ENCODE measurements at regions not wholly inside any gene's neighbourhood (a gene's known extent, or its start where the extent isn't known, plus 50 kb on each side); places are given as distances from the start of the nearest gene placed in this dataset.
"Not testable (repeated sequence)": the region's sequence is repeated elsewhere in the genome, so short reads cannot be mapped to it uniquely, and the experiment has no call there.

DNA sequence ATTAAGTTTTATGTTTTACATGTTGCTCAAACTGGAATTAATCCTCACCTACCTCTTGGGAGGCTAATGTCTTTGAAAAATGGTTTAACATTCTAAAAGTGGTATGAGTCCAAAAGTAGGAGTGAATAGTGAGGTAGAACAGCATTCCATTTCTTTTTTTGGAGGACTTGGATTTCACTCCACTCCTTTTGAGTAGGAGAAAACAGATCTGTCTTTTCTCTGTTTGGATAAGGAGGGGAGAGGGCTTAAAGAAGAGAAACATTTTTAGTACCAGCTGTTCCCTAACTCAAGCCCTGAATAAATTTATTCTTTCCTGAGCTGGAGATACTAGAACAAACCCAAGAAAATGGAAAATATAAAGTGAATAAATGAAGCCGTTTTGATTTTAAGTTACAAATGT lies 687.9 kb downstream of the MECOM start:
- no peak for DNase-seq

DNA sequence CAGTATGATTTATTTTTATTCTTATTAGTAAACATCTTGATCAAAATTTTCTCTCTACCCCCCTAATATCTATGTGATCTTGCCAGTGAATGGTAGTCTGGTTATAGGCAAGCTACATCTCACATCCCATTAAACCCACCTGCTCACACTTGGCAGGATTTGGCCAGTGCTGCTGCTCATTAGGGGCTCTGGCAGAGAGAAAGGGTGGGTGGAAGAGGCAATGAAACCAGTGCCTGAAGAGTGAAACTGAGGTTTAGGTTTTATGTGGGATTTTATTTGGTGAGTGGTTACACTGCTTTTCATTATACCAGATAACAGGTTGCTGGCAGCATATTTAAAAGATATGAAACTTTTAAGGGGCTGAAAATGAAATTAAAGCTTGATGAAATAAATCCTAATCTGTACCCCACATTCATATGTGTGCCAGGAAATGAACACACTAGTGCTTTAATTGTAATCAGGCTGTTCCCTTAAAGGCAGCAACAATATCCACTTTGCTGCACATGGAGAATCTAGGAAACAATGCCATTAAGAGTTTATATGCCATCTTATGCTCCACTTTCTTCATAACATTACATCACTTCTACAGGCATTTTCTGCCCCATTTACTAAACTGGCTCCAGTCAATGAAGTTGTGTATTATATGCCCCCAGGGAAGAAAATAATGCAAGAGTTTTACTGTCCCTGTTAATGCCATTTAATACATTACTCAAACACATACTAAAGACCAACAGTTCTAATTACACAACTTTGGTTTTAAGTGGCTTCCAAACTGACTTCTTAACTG lies 688.7 kb downstream of the MECOM start:
- DNase-seq, result no peak

DNA sequence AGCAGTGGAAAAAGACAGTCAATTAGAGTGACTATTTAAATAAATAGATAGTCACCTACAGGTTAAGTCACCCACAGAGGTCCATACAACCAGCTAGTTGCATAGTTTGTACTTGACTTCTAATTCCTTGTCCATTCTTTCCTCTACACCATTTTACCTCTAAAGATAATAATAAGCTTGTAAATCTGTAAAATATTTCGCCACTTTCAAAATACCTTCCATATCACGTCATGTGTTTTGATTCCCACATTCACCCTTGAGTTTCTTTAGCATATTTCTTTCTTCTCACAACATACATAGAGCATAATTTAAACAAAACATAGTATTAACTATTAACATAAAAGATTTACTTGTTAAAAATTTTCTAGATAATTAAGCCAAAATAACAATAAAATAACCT lies 689.6 kb downstream of the MECOM start:
- no peak for DNase-seq

DNA sequence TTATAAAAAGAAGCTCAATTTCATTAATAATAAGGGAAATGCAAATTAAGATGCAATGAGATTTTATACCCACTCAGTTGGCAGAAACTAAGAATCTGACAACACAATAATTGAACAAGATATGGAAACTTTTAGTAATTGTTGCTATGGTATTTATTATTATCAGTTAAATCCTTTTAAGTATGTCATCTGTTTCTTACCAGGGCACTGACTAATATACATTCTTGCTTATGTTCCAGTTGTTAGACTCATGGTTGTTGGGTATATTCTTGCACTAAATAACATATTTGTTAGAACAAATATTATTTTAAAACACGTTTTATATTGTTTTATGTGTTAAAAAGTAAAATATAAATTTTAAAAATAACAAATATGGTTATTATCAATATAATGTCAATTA lies 690.3 kb downstream of the MECOM start:
- no peak for DNase-seq

DNA sequence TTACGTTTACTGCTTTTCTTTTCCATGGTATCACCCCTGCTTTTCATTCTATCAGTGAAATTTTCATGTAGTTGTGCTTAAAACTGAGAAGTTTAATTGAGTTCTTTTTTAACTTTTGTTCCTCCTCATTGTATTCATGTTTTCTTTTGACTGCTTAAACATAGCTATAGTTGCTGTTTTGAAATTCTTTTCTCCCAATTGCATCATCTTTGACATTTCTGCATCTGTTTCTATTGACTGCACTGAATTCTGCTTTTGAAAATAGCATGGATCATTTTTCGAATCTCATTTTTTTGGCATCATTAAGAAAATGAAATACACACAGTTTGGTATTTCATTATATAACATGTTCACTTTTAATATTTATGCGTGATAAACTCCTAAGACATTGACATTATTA lies 694.9 kb downstream of the MECOM start:
- no peak for DNase-seq

DNA sequence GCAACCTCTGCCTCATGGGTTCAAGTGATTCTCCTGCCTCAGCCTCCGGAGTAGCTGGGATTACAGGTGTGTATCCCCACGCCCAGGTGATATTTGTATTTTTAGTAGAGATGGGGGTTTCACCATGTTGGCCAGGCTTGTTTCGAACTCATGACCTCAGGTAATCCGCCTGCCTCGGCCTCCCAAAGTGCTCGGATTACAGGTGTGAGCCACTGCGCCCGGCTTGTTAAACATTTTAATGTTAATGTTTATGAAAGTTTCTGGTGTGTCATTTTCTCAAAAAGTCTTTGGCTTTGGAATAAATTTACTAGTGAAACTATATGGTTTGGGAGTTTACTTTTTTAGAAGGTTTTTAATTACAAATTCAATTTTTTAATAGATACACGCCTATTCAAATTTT lies 698.8 kb downstream of the MECOM start:
- DNase-seq, result no peak

DNA sequence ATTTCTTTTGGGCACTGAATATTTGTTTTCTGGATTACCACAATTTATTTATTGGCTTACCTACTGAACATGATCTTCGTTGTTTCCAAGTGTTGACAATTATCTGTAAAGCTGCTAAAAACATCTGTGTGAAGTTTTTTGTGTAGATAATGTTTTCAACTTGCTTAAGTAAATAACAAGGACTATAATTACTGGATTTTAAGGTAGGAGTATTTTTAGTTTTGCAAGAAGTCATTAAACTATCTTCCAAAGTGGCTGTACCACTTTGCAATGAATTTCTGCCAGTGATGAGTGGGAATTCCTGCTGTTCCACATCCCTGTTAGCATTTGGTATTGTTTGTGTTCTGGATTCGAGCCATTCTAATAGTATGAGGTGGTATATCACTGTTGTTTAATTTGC lies 702.2 kb downstream of the MECOM start:
- DNase-seq, result no peak

DNA sequence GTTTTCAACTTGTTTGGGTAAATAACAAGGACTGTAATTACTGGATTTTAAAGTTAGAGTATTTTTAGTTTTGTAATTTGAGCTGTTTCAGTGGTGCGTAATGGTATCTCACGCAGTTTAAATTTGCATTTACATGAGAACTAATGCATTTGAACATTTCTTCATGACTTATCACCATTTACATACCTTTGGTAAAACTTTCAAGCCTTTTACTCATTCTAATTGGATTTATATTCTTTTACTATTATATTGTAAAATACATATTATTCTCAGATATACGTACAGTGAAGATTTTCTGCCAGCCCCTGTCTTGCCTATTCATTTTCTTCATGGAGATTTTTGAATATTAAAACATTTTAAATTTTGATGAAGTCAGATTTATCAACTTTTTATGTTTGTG lies 703.8 kb downstream of the MECOM start:
- no peak for DNase-seq

DNA sequence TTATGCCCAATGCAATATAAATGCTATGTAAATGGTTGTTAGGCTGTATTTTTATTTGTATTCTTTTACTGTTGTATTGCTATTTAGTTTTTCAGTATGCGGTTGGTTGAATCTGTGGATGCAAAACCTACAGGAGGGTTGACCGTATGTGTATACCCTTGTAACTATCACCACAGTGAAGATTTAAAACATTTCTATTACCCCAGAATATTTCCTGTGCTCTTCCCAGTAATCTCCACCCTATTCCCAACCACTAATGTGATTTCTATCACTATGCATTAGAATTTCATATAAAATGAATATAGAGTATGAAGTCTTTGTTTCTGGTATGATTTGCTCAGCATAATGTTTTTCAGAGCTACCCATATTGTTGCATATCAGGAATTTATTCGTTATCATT lies 705.0 kb downstream of the MECOM start:
- DNase-seq, result no peak

DNA sequence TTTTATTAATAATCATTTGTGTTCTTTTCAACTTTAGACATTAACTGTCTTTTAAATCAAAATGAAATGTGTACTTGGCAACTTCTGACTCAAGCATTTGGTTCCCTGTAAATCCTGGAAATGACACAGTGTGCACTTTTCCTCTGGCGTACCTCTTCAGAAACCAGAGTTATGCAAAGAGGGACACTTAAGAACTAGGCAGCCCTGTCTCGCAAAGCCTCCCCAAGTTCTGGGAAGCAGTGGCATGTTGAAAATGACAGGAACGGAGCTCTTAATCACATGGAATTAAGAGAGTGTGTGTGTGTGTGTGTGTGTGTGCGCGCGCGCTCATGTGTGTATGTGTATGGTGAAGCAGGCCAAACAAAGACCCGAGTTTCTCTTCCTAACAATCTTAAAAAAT lies 707.4 kb downstream of the MECOM start:
- DNase-seq, result no peak

DNA sequence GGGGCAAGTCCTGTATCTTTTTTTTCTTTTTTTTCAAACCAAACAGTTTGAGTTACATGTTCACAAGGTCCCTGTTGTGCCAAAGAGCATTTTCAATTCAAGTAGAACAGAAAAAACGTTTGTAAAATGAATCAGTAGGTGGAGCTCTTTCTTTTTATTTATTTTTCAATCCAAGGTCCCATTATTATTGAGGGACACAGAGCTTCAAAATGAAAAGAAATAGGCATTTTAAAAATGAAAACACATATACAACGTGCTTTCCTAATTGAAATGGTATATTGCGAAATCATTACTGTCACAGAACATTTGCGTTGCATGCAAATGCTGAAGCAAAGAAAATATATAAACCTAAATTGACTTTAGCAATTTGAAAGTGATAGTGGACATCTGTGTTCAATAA lies 711.0 kb downstream of the MECOM start:
- peak; percentile 4 for DNase-seq

DNA sequence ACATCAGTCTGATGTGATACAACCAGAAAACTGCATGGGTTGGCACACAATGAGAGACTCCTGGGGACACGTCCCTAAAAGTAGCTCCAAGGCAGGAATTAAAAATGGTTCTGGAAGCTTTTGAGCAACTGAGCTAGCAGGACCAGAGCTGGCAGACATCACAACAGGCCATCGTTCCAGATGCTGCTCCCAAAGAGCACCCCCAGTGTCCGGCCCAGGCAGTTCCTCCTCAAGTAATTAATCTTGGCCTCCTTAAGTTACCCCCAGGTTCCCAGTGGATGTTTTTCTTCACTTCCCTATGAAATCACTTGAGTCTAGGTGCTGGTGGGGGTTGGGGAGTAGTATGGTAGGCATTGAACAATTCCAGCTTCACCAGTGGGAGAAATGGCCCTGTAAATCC lies 711.6 kb downstream of the MECOM start:
- DNase-seq, result no peak

DNA sequence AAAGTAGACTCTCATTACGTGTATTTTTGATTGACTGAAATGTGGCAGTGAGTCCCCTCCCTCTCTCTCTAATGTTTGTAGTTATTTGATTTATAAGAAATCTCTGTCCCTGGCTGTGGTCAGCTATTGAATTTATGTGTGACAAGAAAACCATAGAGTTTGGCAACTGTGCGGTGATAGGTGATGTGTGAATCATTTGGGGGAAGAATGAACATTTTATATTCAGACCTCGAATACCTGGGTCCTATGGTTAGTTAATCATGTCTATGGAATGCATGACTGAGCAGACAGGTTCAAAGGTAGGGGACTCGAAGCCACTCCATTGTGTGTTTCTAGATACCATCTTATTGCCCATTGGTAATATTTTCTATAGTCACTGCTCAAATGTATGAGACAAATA lies 712.1 kb downstream of the MECOM start:
- no peak for DNase-seq

DNA sequence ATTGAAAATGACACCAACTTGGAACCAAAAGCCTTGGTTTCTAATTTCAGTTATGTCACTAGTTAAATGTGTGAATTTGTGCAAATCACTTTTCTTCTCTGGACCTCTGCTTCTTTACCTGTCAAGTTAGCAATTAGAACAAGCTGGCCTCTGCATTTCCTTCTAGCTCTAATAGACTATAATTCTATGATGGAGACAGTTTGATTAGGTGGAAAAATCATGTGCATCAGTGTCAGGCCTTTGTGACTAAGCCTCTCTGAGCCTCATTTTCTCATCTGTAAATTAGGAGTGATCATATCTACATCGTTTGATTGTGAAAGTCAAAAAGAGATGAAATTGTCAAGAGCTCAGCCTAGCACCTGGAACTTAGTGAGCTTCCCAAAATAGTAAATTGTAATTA lies 712.9 kb downstream of the MECOM start:
- no peak for DNase-seq

DNA sequence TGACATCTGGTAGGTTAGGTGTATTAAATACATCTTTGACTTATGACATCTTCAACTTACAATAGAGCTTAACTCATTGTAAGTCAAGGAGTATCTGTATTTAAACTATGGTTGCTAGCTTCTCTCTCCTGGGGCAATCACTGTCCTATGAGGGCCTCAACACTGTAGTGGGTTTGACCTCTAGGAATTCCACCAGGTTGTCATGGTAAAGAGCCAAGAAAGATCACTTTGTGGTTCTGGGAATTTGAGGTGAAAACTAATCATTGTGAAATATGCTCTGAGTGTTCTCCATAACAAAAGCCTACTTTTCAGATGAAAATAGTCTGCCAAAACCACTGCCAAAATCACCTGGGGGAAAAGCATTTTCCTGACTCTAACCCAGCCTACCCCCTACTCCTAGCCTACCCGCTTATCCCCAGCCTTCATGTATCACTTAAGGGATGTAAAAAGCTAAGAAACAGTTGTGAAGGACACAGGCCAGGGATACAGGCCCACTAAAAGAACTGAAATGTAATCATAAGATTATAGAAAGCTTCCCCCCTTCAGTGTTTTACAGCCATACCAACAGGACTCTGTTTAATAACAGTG lies 723.8 kb downstream of the MECOM start:
- no peak for DNase-seq

DNA sequence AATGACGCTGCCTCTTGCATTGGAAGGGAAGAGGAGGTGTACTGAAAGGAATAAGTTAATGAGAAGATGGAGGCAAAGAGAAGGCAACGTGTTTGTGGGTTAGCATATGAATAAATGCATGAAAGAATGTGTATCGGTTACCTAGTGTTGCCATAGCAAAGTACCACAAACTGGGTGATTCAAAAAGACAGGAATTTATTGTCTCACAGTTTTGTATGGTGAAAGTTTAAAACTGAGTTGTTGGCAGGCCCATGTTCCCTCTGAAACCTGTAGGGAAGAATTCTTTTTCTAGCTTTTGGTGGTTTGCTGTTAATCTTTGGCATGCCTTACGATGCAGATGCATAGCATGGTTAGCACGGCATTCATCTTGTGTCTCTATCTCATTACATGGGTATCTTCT lies 729.9 kb downstream of the MECOM start:
- peak; percentile 19 for DNase-seq

DNA sequence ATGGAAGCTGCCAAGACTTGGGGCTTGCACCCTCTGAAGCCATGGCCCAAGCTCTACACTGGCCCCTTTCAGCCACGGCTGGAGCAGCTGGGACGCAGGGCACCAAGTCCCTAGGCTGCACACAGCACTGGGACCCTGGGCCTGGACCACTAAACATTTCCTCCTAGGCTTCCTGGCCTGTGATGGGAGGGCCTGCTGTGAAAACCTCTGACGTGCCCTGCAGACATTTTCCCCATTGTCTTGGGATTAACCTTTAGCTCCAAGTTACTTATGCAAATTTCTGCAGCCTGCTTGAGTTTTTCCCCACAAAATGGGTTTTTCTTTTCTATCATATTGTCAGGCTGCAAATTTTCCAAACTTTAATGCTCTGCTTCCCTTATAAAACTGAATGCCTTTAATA lies 733.5 kb downstream of the MECOM start:
- DNase-seq, result not testable (repeated sequence)

DNA sequence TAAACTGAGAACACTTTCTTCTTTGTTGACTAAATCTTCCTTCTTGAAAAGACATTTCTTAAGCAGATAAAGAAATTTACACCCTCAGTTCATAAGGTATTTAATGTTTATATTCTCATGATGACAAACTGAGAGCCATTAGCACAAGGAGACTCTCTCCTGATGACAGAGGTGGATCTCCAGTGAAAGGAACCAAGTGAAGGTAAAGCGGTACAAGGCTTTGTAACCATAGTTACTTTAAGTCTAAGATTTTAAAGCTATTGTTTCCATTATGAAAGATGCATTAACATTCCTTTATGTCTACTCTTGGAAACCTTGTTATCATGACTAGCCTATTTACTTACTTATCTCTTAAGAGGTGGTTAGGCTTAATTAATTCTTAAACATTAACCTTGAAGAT lies 737.1 kb downstream of the MECOM start:
- DNase-seq, result no peak

DNA sequence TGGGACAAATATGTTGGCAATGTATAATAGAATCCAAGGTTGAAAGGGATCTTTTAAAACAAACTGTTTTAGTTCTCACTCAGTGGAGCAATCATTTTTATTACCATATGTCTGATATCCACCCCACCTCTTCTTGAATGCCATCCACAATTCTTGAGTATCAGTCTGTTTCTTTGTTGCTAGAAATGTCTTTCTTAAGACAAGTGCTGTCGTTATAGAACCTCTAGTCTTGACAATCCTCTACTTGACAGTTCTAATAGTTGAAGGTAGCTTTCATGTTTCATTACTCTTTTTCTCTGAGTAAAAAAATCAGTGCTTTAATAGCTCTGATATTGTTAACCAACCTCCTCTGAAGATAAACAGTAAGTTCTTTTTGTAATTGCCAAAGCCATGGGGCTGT lies 737.9 kb downstream of the MECOM start:
- DNase-seq, result no peak

DNA sequence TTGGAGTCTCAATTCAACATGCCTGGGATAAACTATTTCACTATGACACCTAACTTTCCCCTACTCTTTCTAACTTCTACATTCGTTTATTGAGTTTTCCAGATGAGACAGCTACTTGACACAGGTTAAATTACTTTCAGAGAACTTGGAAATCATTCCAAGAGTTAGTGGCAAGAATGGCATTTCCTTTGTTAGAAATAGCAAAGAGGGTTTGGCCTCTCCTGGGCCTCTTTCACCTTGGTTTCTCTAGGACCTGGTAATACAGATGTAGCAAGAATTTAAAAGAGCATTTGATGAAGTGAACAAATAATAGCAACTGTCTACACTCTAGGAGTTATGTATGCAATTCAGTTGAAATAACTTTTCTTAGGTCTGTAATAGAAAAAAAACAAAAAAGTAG lies 748.9 kb downstream of the MECOM start:
- DNase-seq, result no peak

DNA sequence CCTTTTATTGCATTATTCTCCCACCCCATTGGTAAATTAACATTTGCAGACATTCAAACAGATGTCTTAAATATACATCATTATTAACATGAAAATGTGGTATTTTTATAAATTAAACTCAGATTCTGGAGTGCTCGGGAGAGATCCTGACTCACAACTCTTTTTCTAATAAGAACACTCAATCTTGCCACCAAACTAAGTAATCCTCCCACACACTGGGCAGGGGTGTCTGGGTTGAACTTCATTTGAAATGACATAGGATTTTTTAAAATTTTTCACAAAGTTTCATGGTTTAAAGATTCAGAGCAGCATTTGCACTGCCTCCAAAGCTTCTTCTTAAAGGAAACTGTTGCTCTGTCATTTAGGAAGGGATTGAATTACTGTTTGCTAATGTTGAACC lies 754.3 kb downstream of the MECOM start:
- DNase-seq, result no peak

DNA sequence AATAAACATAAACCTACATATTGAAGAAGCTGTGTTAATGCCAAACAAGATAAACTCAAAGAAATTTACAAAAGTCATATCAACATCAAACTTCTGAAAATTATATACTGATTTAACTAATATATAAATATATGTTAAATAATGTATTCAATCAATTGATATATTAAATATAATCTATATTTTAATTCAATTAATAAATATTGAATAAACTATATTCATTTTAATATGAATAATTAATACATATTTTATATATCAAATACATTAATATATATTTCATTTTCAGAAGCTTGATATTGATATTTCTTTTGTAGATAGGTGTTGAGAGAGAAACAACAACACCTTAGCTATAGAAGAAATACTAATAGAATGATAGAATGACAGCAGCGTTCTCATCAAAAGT lies 768.1 kb downstream of the MECOM start:
- DNase-seq, result no peak

DNA sequence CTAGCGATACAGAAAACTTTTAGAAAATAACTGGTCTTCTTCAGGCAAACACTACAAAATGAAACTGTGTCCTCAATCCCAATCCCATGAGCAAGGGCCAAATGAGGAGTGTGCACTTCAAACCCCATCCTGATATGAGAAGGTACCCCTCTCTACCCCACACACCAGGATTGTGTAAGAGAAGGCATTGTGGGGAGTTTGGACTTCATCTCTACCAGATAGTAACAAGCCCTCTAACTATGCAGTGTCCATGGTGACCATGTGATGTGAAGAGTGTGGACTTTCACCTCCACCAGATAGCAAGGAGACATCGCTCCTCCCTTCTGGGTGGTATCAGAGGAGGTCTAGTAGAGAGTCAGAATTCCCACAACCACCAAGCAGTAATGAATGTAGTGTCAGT lies 769.3 kb downstream of the MECOM start:
- DNase-seq, result no peak

DNA sequence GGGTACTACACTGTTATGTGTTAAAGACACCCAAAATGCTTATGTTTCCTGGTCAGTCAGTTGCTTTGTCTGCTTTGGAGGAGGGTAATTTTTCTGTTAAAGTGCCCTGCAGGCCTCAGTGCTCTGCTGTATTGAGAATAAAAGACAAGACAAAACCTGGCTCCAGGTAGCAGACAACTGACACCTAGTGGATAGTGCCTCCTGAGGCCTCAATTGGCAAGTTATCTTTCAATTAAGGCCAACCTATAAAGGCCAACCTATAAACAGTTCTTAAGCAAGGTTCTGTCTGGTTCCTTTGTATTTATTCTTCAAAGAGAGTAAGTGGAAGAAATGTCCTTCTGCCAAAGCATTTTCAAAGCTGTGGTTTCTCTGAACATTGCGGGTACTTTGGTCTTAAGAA lies 773.8 kb downstream of the MECOM start:
- DNase-seq, result no peak

DNA sequence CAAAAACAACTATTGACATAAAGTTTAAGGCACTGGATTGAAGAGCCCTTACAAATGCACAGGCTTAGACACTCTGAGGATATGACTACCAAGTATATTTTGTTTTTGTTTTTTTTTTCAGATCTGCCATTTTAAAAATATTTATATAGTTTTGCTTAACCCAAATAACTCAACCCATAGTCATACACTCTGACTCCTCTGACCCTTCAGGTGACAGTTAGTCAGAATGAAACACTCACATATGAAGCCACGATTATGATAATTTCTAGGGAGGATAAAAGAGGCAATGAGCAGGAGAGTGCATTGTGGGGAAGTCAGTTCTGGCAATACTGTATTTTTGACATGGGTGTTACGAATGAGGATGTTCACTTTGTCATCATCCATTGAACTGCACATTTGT lies 774.7 kb downstream of the MECOM start:
- DNase-seq, result no peak
